A673 (cell line): ENCODE measurements at regions not wholly inside any gene's neighbourhood (a gene's known extent, or its start where the extent isn't known, plus 50 kb on each side); places are given as distances from the start of the nearest gene placed in this dataset.

Source experiments
- CTCF ChIP-seq: fragments of 300-800, 200-600 bp; sonication (generic); conservative IDR thresholded peaks from 2 replicates; pipeline ENCODE4 v1.5.1; 2017; ENCODE audit warnings: low read depth, mild to moderate bottlenecking, antibody characterized with exemption, low read length, moderate library complexity, mixed read lengths
- EZH2 ChIP-seq: fragments of 200-600 bp; sonication (generic); IDR thresholded peaks from 2 replicates; pipeline ENCODE4 v1.6.1; 2017; ENCODE audit warnings: borderline replicate concordance, low read depth, mild to moderate bottlenecking, mixed read lengths, antibody characterized with exemption, low read length; ENCODE audit not compliant: poor library complexity, severe bottlenecking

- TF ChIP-seq CTCF (no peak), EZH2 (no peak)
Observed at GRCh38 chr3:194031867-194032635, 103.9 kb upstream of the HES1 start.
